ENCODE measurements at regions not wholly inside any gene's neighbourhood (a gene's known extent, or its start where the extent isn't known, plus 50 kb on each side); places are given as distances from the start of the nearest gene placed in this dataset.

DNA sequence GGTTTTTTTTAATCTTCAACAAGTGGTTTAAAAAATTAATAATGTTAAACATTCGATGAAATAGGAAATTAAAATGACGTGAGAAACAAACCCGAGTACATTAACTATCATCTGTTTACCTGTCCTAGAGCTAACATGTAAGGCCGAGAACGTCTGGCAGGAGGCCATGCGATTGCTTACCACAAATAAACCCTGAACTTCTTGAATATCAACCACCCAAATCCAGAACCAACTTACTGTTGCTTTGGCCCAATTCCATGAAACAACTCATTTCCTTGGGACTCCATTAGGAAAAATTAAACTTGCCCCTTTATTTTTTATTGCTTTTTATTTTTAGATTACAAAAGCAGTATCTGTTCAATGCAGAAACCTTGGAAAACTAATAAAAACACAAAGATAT is 228.9 kb upstream of the IRS2 start:
- TF ChIP-seq CTCF (IDR thresholded peaks at IDR 0.05) (no peak), POLR2A (IDR thresholded peaks at IDR 0.05) (no peak)

Data from uterus (tissue), 2 donors.